H1 (cell line): ENCODE measurements at regions not wholly inside any gene's neighbourhood (a gene's known extent, or its start where the extent isn't known, plus 50 kb on each side); places are given as distances from the start of the nearest gene placed in this dataset.

Source experiments
- CTCF ChIA-PET: fragments of 300-600 bp; sonication (Branson Sonifier 250); formaldehyde crosslinking; loops from one replicate; lab custom pipeline; 2021; ENCODE audit not compliant: partially characterized antibody; lab: Charles Lee
- POLR2A ChIA-PET: fragments of 300-600 bp; sonication (Branson Sonifier 250); formaldehyde crosslinking; loops from one replicate; lab custom pipeline; 2021; ENCODE audit warnings: inconsistent platforms; ENCODE audit not compliant: partially characterized antibody; lab: Charles Lee
- DNase-seq, 2 experiments: peaks; one replicate each; pipeline versions ENCODE4 v3.0.0 to v3.0.0-alpha.2; 2010 to 2022; ENCODE audit warnings: low spot score in 2 of 2, low read depth in 1 of 2, mixed read lengths in 1 of 2
- FAIRE-seq: peaks from 2 replicates; lab custom pipeline; 2011; peaks lifted over from hg19 to GRCh38; lab: Jason Lieb, UNC
- H2AFZ ChIP-seq: 2 replicates; pipeline ENCODE4 v1.8.1; 2012; ENCODE audit warnings: low read length, inconsistent platforms
- H2AK5ac ChIP-seq: 2 replicates; pipeline ENCODE4 v1.6.1; 2013; ENCODE audit warnings: low read depth, low read length
- H2BK120ac ChIP-seq: replicated peaks from 2 replicates; pipeline ENCODE3; 2013; ENCODE audit warnings: low read depth, low read length, inconsistent platforms
- H2BK12ac ChIP-seq: 2 replicates; pipeline ENCODE4 v1.6.1; 2013; ENCODE audit warnings: low read depth, low read length
- H2BK15ac ChIP-seq: 2 replicates; pipeline ENCODE4 v1.6.1; 2013; ENCODE audit warnings: low read length
- H2BK20ac ChIP-seq: 2 replicates; pipeline ENCODE4 v1.6.1; 2013; ENCODE audit warnings: low read length
- H2BK5ac ChIP-seq: 2 replicates; pipeline ENCODE4 v1.6.1; 2013; ENCODE audit warnings: low read depth, low read length
- H3K14ac ChIP-seq: 2 replicates; pipeline ENCODE4 v1.6.1; 2013; ENCODE audit warnings: inconsistent platforms; ENCODE audit not compliant: insufficient read length
- H3K18ac ChIP-seq: 2 replicates; pipeline ENCODE4 v1.6.1; 2013; ENCODE audit warnings: low read length; ENCODE audit errors: extremely low read depth
- H3K23ac ChIP-seq: 2 replicates; pipeline ENCODE4 v1.6.1; 2013; ENCODE audit warnings: inconsistent platforms; ENCODE audit not compliant: insufficient read length
- H3K23me2 ChIP-seq: 2 replicates; pipeline ENCODE4 v1.6.1; 2013; ENCODE audit warnings: low read depth, low read length
- H3K27ac ChIP-seq: 2 replicates; pipeline ENCODE4 v1.6.1; 2011; ENCODE audit warnings: low read depth, low read length, inconsistent platforms
- H3K27me3 ChIP-seq, 4 experiments: replicated peaks in 1 of 4; 1 replicate in 1 of 4; 2 replicates in 3 of 4; pipeline versions ENCODE4 v1.6.1 to v1.8.1; 2011 to 2013; ENCODE audit warnings: low read length in 3 of 4, mild to moderate bottlenecking in 3 of 4, inconsistent platforms in 2 of 4, mixed read lengths in 2 of 4, moderate library complexity in 1 of 4; ENCODE audit not compliant: control insufficient read depth in 3 of 4, insufficient read depth in 3 of 4; ENCODE audit errors: extremely low read depth in 1 of 4
- H3K36me3 ChIP-seq, 4 experiments: 2 replicates each; pipeline versions ENCODE4 v1.6.1 to v1.8.1; 2011 to 2013; ENCODE audit warnings: mild to moderate bottlenecking in 4 of 4, low read length in 3 of 4, moderate library complexity in 2 of 4, control low read depth in 1 of 4, inconsistent platforms in 1 of 4; ENCODE audit not compliant: insufficient read depth in 4 of 4, control insufficient read depth in 2 of 4
- H3K4ac ChIP-seq: replicated peaks from 2 replicates; pipeline ENCODE3; 2013; ENCODE audit warnings: low read length, low read depth, mixed read lengths, inconsistent platforms; ENCODE audit not compliant: insufficient read length
- H3K4me1 ChIP-seq, 4 experiments: replicated peaks in 1 of 4; 1 replicate in 1 of 4; 2 replicates in 3 of 4; pipeline versions ENCODE4 v1.6.1 to v1.8.1; 2011 to 2013; ENCODE audit warnings: low read length in 3 of 4, inconsistent platforms in 2 of 4, mixed read lengths in 1 of 4; ENCODE audit not compliant: insufficient read depth in 4 of 4, control insufficient read depth in 3 of 4
- H3K4me2 ChIP-seq, 2 experiments: 2 replicates each; pipeline versions ENCODE4 v1.6.1 to v1.8.1; 2011 to 2013; ENCODE audit warnings: low read depth in 2 of 2, low read length in 2 of 2, control low read depth in 1 of 2, inconsistent platforms in 1 of 2, mild to moderate bottlenecking in 1 of 2; ENCODE audit not compliant: insufficient read depth in 1 of 2
- H3K4me3 ChIP-seq, 4 experiments: fragments of 200-600, 300-600 bp in 1 of 4; sonication (generic), shearing (Covaris generic), sonication (Bioruptor Twin) in 1 of 4; 2 replicates each; pipeline versions ENCODE4 v1.5.1 to v1.8.1; 2011 to 2016; ENCODE audit warnings: low read length in 4 of 4, low read depth in 3 of 4, control low read depth in 2 of 4, inconsistent platforms in 2 of 4, mild to moderate bottlenecking in 2 of 4, mixed read lengths in 1 of 4, moderate library complexity in 1 of 4; ENCODE audit not compliant: insufficient read depth in 2 of 4; ENCODE audit errors: extremely low read depth in 1 of 4
- H3K56ac ChIP-seq: replicated peaks from 2 replicates; pipeline ENCODE3; 2013; ENCODE audit warnings: low read depth, mild to moderate bottlenecking, mixed read lengths, low read length, inconsistent platforms; ENCODE audit not compliant: insufficient read length
- H3K79me1 ChIP-seq: 2 replicates; pipeline ENCODE4 v1.6.1; 2013; ENCODE audit warnings: low read depth, low read length, control low read depth
- H3K79me2 ChIP-seq, 2 experiments: 2 replicates each; pipeline versions ENCODE4 v1.6.1 to v1.8.1; 2012 to 2013; ENCODE audit warnings: low read length in 2 of 2, mild to moderate bottlenecking in 2 of 2, inconsistent platforms in 1 of 2; ENCODE audit not compliant: insufficient read depth in 2 of 2, control insufficient read depth in 1 of 2
- H3K9ac ChIP-seq, 4 experiments: replicated peaks in 1 of 4; 1 replicate in 1 of 4; 2 replicates in 3 of 4; pipeline versions ENCODE4 v1.6.1 to v1.8.1; 2011 to 2013; ENCODE audit warnings: low read depth in 3 of 4, low read length in 3 of 4, control low read depth in 2 of 4, mild to moderate bottlenecking in 2 of 4, moderate library complexity in 2 of 4, inconsistent platforms in 1 of 4; ENCODE audit errors: extremely low read depth in 1 of 4
- H3K9me3 ChIP-seq, 2 experiments: 2 replicates each; pipeline versions ENCODE4 v1.6.1 to v1.8.1; 2012 to 2013; ENCODE audit warnings: mild to moderate bottlenecking in 2 of 2, moderate library complexity in 2 of 2, control low read depth in 1 of 2, inconsistent platforms in 1 of 2, low read depth in 1 of 2, low read length in 1 of 2, mixed read lengths in 1 of 2; ENCODE audit not compliant: insufficient read depth in 2 of 2
- H4K20me1 ChIP-seq, 2 experiments: replicated peaks in 1 of 2; 2 replicates each; pipeline versions ENCODE3 to v1.8.1; 2011 to 2013; ENCODE audit warnings: inconsistent platforms in 2 of 2, low read length in 2 of 2, mild to moderate bottlenecking in 1 of 2; ENCODE audit not compliant: insufficient read depth in 2 of 2, control insufficient read depth in 1 of 2
- H4K5ac ChIP-seq: 2 replicates; pipeline ENCODE4 v1.6.1; 2013; ENCODE audit warnings: low read length, low read depth, mixed read lengths, inconsistent platforms; ENCODE audit not compliant: insufficient read length
- H4K8ac ChIP-seq: 2 replicates; pipeline ENCODE4 v1.8.0; 2013; ENCODE audit warnings: mild to moderate bottlenecking, moderate library complexity, low read length, inconsistent platforms; ENCODE audit not compliant: insufficient read depth; ENCODE audit errors: extremely low read depth
- H4K91ac ChIP-seq: replicated peaks from 2 replicates; pipeline ENCODE3; 2013; ENCODE audit warnings: low read length, mixed read lengths, inconsistent platforms; ENCODE audit not compliant: insufficient read length
- BRCA1 ChIP-seq: IDR thresholded peaks from 2 replicates; pipeline ENCODE4 v1.6.1; 2012; ENCODE audit warnings: low read depth, low read length, improper control_type of control experiment
- CBX5 ChIP-seq: fragments of 300-800, 300-1000 bp; sonication (generic); IDR thresholded peaks from 2 replicates; pipeline ENCODE4 v1.7.1; 2016; ENCODE audit warnings: antibody characterized with exemption, low read length, low read depth
- EGR1 ChIP-seq: IDR thresholded peaks from 2 replicates; pipeline ENCODE4 v1.6.1; 2011; ENCODE audit warnings: low read depth, low read length, borderline replicate concordance
- EP300 ChIP-seq, 2 experiments: IDR thresholded peaks; 1 replicate in 1 of 2; 2 replicates in 1 of 2; pipeline ENCODE4 v1.6.1; 2011 to 2012; ENCODE audit warnings: low read depth in 2 of 2, low read length in 2 of 2, mild to moderate bottlenecking in 2 of 2, borderline replicate concordance in 1 of 2, inconsistent platforms in 1 of 2, moderate library complexity in 1 of 2
- FOSL1 ChIP-seq: IDR thresholded peaks from 2 replicates; pipeline ENCODE4 v1.6.1; 2011; ENCODE audit warnings: mild to moderate bottlenecking, low read depth, low read length, moderate library complexity; ENCODE audit not compliant: insufficient read depth
- KDM1A ChIP-seq: fragments of 200-600, 300-600 bp; sonication (generic); IDR thresholded peaks from 2 replicates; pipeline ENCODE4 v1.7.1; 2016; ENCODE audit warnings: mild to moderate bottlenecking, low read length, borderline replicate concordance
- SUZ12 ChIP-seq: fragments of 200-600 bp; sonication (generic); IDR thresholded peaks from 2 replicates; pipeline ENCODE4 v1.6.1; 2012; ENCODE audit warnings: mild to moderate bottlenecking, inconsistent platforms, low read length, moderate library complexity, mixed read lengths
- ZNF274 ChIP-seq: IDR thresholded peaks from 2 replicates; pipeline ENCODE4 v1.7.0; 2012; ENCODE audit warnings: low read length, borderline replicate concordance; ENCODE audit errors: extremely low read depth
- WGBS, 2 experiments: shearing (Covaris generic) in 1 of 2; methylation state at CpG; one replicate each; pipeline versions ENCODE4 v1.1.6 to v1.1.7; 2013 to 2015; ENCODE audit warnings: low lambda C conversion rate in 2 of 2, mixed read lengths in 2 of 2, inconsistent platforms in 1 of 2, low coverage in 1 of 2, missing lambda C conversion rate in 1 of 2; ENCODE audit not compliant: insufficient replicate concordance in 2 of 2, insufficient coverage in 1 of 2, insufficient read length in 1 of 2; ENCODE audit errors: extremely low coverage in 1 of 2, missing lambda C conversion rate in 1 of 2; 5-methylcytosine and 5-hydroxymethylcytosine counted together

DNA sequence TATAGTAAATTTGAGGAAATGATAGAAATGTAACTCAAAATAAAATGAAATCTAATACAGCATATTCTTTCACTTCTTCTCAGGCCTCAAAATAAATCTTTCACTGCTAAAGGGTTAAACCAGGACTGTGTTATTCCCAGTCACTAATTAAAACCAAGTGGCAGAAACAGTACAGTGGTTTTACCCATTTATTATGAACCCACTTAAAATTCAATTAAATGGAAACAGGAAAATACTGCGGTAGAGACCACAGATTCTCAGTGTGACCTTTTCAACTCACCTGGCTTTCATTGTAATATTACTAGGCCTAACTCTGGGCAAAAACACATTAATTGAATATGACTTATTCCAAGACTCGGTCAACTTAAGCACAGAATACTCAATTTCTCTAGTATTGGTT is 176.5 kb upstream of the DKK2 start:
- H2BK20ac ChIP-seq = no peak overlapping the region
- no peaks in the 10 kb centered on the region for H3K36me3 ChIP-seq
- H3K18ac ChIP-seq = no peak overlapping the region
- H2BK5ac ChIP-seq = no peak overlapping the region
- no peaks in the 10 kb centered on the region for H3K79me2 ChIP-seq
- H3K23me2 ChIP-seq = no peaks in the 10 kb centered on the region
- H3K9ac ChIP-seq = no peak overlapping the region
- no peak overlapping the region for H3K56ac ChIP-seq
- no peak overlapping the region for H3K4ac ChIP-seq
- no peaks in the 10 kb centered on the region for H3K9me3 ChIP-seq
- CTCF ChIA-PET = no interaction called here
- no peaks in the 10 kb centered on the region for H3K4me1 ChIP-seq
- no peak overlapping the region for H2AFZ ChIP-seq
- no peak overlapping the region for H2AK5ac ChIP-seq
- no peaks in the 10 kb centered on the region for H3K79me1 ChIP-seq
- H4K20me1 ChIP-seq = no peaks in the 10 kb centered on the region
- no peak overlapping the region for H2BK12ac ChIP-seq
- no peak overlapping the region for H3K23ac ChIP-seq
- no peaks in the 10 kb centered on the region for H3K27me3 ChIP-seq
- H2BK120ac ChIP-seq = no peak overlapping the region
- H3K4me2 ChIP-seq = no peak overlapping the region
- H3K14ac ChIP-seq = no peak overlapping the region
- no peak overlapping the region for H4K5ac ChIP-seq
- H3K4me3 ChIP-seq = no peak overlapping the region
- no peak overlapping the region for H4K91ac ChIP-seq
- H4K8ac ChIP-seq = no peak overlapping the region
- DNase-seq (no peak), FAIRE-seq (no peak)
- no peak overlapping the region for H3K27ac ChIP-seq
- POLR2A ChIA-PET = no interaction called here
- WGBS, 2 experiments = 98% methylated on average over 2 of the region's 2 CpGs; no CpG with 5 or more reads in 1 of the 2 experiments
- H2BK15ac ChIP-seq = no peak overlapping the region
- TF ChIP-seq CBX5 (no peak), ZNF274 (no peak), FOSL1 (no peak), EP300 (IDR thresholded peaks at IDR 0.05; ENCODE audit: borderline replicate concordance in 1 of 2, low read depth in 2 of 2, low read length in 2 of 2) (no peak), BRCA1 (no peak), EGR1 (no peak), KDM1A (no peak), SUZ12 (no peak)
